ENCODE measurements at regions not wholly inside any gene's neighbourhood (a gene's known extent, or its start where the extent isn't known, plus 50 kb on each side); places are given as distances from the start of the nearest gene placed in this dataset.

DNA sequence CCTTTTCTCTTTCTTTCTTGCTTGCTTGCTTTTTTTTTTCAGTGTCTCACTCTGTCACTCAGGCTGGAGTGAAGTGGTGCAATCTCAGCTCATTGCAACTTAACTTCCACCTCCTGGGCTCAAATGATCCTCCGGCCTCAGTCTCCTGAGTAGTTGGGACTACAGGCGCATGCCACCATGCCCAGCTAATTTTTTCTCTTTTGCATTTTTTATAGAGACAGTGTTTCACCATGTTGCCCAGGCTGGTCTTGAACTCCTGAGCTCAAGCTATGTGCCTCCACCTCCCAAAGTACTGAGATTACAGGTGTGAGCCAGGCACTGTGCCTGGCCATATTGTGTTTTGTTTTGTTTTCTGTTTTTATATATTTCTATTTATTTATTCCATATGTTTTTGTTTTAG lies 461.0 kb downstream of the ADAMTS20 start:
- no peak for DNase-seq

DNA sequence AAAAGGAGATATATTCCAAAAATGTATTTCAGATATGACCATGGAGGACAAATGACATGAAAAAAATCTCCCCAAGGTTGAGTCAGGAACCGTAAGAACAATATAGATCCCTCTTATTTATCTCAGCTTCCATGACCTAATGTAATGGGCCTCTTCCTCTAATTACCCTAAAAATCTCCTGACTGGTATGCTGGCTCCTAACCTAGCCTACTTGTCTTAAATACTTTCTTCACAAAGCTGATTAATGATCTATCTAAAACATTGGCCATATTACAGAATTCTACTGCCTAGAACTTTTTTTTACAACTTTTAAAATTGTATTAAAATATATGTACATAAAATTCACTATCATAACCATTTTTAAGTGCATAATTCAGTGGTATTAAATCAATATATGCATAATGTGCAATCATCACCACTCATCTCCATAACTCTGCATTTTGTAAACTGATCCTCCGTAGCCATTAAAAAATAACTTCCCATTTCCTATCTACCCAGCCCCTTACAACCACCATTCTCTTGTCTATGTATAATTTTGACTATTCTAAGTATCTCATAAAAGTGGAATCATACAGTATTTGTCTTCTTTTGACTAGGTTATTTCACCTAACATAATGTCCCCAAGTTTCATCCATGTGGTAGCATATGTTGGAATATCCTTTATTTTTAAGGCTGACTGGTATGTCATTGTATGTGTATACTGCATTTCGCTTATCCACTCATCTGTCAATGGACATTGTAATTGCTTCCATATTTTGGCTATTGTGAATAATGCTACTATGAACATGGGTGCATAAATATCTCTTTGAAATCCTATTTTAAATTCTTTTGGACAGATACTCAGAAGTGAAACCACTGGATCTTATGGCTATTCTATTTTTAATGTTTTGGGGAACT lies 464.6 kb downstream of the ADAMTS20 start:
- no peak for DNase-seq

DNA sequence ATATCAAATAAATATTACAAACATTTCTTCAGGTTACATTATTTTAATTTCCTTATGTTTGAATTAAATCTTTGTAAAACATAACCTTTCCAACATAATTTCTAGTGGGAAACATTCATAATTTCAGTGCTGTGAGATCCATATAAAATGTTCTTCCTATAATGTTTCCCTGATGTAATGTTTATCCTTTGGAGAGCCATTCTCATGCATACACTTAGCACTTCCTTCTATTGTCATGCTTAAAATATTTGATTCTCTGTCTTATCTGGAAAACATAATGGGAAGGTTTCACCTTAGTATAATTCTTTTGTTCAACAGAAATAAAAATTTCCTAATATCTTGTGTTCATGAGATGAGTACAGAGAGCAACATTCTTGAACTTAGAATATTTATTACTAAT lies 472.5 kb downstream of the ADAMTS20 start:
- DNase-seq = no peak

DNA sequence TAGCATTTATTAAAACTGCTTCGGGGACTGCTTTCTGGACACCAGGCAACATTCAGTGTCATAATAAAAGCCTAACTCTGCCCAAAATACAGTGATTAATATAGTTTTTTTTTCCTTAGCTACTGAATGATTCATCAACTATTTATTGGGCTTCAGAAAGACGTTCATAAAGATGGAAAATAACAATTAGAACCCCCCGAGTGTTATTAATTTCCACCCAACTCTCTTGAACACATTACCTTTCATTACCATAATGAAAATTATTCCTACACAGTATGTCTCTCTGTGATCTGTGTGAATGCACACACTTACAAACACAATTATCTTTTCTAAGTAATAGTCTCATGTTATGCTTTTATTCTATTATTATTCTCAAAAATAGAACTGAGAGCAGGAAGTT lies 473.0 kb downstream of the ADAMTS20 start:
- DNase-seq = no peak

DNA sequence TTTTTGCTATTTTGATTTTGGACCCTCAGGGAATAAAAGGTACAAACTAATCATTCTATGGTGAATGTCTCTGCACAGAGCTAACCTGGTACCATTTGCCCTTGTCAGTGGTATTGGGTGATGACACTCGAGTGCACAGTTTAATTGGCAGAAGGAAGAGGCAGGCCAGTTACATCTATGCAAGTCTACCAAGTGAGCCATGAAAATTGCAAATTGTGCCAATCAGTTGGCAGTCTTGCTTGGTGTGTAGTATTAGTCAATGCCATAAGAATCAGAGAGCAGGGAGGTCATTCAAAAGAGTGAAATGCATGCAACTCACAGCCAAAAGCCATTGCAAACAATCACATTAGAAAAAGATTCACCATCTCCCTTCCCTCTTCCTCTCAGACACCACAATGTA lies 479.6 kb downstream of the ADAMTS20 start:
- no peak for DNase-seq

DNA sequence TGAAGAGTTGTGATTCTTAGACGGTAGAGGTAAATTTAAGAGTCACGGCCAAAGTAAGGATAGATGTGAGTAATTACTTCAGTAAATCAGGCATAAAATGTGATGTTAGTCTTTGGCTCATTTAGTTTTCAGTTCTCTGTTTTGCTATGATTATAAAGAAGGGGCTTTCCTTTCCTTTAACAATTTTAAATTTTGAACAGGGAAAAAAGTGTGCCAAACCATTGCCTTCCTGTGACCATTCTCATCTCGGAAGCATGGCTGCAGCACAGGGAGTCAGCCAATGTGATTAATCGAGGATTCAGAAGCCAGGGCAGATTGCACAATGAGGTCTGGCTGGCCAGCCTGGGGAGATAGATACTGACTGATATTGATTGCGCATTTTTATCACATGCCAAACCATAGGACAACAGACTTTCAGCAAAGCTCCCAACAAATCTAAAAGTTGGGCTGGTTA lies 480.2 kb upstream of the PRICKLE1 start:
- DNase-seq = no peak

DNA sequence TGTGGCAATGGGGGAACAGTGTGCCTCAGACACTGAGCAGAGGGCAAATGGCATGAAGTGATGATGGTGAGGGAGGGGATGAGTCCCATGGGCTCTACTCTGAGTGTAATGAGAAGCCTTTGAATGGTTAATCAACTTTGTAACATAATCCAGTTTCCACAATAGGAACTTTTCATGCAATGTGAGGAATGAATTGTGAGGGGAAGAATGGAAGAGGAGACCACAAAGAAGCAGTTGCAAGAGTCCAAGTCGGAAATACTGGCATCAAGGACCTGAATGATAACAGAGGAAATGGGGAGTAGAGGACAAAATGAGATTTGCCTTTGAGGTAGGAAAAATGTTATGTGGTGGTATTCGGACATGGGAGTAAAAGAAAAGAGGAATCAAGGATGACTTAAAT lies 476.9 kb upstream of the PRICKLE1 start:
- DNase-seq = no peak

DNA sequence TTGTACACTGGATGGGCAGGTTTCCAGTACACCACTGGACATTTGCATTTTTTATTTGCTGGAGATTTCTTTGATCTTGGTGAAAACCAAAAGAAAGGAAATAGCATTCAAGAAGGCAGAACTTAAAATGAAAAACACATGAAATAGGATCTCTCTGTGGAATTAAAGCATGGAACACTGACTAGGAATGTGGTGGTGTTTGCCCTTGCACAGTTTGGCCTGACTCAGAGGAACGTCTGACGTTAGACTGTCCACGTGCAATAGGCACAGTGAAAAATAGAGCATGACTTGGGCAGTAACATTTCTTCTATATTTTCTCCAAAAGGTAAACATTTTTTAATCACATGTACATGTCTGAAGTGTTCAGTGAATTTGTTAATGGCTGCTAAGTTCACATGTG lies 474.1 kb upstream of the PRICKLE1 start:
- no peak for DNase-seq

DNA sequence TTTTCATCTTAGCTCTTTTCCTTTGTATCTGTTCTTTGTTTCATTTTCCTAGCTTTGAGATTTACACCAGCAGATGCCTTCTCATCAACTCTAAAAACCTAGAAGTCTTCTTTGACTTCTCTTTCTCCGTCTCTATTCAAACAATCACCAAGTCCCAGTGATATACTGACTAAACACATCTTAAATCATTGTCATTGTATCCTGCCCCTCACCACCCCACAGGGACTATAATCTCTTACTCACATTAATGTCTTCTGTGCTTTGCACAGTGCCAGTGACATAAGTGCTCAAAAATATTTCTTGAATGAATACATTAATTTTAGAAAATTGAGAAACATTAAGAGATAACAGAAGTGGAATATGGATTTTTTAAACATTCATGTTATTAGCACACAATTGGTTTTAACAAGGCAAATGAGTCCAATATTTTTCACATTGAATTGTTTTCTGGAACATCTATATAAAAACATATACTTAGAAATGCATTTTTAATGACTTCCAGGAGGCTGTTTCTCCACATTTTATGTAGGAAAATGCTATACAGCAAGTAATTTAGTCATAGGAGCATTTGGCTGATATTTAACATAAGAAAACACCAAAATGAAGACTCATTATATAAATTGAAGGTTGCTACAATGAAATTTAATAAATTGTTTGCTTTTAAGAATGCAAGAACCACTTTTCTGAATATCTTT lies 472.8 kb upstream of the PRICKLE1 start:
- DNase-seq = no peak

DNA sequence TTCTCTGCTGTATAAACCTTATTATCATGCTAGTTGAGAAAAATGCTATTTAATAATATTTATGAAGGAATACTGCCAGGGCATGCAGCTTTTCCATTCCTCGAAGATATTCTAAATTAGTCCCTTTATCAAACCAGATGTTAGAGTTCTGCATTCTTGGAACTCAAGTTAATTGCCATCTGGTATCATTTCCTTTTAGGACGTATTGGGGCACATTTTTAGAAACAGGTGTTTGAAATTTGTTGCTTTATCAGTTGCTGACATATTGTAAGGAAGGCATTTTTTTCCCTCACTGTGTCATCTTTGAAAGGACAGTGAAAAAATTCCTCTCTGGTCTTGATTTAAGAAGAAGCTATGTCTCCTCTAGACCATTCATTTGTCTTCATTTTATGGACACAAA lies 471.2 kb upstream of the PRICKLE1 start:
- DNase-seq = no peak

DNA sequence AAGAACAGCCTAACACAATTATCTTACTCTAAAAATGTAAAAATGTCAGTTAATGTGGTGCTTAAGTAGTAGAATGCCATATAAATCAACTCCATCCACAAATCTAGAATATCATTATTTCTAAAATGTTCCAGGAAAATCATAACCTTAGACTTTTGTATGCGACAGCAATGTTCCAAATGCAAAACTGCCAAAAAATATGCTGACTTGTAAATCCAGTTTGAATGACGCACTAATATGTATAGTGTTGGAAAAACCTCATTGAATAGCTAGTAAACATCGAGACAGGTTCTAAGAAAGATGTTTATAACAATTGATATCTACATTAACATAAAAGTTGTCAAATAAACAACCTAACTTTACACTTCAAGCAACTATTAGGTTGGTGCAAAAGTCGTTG lies 469.1 kb upstream of the PRICKLE1 start:
- no peak for DNase-seq

DNA sequence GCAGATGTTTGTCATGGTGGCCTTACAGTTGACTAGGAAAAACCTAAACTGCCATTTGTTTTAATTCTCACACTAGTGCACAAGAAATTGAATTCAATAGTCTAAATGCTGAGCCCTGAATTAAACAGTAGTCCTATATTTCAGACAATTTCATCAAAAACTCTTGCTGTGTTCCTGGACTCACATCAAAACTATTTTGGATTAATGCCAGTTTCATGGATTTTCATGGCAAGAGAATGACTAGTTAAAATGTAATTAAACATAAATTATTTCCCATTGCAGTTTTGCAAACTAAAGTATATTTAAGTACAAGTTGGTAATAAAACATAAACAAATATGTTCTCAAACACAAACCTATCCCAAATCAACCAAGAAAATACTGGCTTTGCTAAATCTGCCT lies 468.0 kb upstream of the PRICKLE1 start:
- no peak for DNase-seq

DNA sequence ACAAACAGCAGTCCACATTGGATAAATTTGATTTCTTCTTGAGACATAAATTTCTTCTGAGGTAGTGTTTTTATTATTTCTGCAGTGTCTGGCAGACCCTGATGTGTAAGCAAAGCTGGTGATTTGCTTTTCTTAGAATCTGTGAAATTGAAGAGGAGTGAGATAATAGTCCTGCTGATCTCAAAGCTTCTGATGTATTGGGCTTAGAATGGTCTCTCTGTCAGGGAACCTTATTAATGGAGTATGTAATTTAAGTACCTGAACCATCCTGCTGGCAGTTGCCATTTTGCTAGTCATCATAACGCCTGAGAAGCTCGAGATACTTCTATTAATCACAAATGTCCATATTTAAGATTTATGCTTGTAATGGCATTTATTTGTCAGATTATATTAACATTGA lies 464.5 kb upstream of the PRICKLE1 start:
- no peak for DNase-seq

DNA sequence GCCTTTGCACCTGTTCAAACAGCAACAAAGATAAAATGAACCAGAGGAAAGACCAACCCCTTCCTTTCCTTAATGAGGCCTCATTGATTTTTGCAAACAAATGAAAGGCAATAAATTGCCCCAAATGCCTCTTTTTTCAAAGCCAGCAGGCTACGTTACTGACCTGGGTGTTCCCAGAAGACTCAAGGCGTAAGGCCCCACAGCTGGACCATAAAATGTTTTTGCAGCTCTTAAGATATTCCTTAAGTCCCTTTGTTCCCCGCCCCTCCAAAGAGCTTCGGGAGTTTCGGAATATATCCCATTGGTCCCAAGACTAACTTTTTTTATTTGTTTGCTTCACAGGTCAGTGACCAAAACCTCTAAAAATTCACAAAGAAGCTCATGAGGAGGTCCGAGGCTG lies 462.9 kb upstream of the PRICKLE1 start:
- DNase-seq = no peak

DNA sequence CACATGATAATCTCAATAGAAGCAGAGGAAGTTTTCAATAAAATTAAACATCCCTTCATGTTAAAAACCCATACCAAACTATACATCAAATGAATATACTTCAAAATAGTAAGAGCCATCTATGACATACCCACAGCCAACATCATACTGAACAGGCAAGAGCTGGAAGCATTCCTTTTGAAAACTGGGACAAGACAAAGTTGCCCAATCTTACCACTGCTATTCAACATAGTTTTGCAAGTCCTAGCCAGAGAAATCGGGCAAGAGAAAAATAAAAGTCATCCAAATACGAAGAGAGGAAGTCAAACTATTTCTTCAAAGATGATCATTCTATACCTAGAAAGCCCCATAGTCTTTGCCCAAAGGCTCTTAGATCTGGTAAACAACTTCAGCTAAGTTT lies 454.7 kb upstream of the PRICKLE1 start:
- DNase-seq = no peak

DNA sequence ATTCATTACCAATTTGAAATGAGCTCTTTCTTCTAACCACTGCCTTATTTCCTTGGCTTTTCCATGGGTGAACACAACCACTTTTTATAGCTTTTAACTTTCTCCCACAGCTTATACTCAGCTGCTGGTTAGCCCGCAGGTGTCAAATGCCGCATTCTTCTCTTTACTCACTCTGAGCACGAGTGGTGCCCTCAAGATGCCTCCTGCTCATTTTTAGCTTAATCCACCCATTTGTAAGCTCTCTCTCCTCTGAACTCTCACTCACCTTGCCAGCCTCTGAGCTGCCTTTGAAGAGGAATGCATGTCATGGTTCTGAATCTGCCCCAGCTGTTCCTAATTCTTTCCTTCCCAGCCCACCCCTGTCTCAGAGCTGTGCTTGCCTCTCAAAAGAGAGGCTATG lies 449.4 kb upstream of the PRICKLE1 start:
- DNase-seq = no peak

DNA sequence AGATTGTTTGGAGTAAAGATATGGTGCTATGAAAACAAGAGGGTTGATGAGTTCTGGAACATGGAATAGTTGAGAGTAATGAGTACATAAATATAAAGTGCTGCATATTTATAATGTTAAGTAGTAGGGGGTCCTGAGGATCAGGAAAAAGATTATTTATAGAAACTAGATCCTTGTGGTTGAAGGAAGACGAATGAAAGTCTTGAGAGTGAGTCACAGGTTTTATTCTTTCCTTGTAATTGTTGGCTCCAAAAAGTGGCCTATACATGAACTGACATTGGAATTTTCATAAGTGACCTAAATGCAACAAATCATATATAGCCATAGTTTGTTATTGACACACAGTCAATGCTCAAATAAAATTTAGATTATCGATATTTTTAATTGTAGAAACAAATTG lies 440.4 kb upstream of the PRICKLE1 start:
- DNase-seq = no peak

DNA sequence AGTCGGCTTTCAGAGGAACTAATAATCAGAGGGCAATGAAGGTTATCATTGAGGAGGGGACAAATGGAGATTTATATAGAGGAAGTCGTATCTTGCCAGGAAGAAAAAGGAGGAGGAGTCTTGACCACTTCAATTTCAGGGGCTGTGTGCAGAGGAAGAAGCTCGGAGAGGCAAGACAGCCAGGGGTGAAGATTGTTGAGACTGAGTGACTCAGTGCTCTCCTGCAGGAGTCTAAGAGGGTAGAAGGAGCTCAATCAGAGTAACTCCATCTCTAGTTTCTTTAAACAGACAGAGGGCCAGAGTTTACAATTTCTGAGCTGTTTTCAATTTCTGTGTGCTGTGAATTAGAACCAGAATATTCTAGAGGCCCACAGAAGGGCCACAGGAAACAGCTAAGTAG lies 439.3 kb upstream of the PRICKLE1 start:
- DNase-seq = no peak

DNA sequence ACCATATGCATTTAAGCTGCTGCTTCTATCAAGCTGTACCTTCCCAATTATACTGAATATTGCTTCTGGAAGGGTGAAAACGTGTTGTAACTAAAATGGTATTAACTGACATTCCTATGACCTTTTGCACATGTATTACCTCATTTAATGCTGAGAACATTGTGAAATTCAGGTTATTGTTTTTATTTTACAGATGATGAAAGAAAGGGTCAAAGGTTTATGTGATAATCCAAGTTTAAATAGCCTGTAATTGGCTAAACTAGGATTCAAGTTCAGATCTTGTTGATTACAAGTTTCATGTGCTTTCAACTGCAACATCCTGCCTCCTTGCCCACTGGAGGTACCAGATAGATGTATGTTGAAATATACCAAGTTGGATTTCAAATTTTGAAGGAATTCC lies 433.3 kb upstream of the PRICKLE1 start:
- DNase-seq = no peak

DNA sequence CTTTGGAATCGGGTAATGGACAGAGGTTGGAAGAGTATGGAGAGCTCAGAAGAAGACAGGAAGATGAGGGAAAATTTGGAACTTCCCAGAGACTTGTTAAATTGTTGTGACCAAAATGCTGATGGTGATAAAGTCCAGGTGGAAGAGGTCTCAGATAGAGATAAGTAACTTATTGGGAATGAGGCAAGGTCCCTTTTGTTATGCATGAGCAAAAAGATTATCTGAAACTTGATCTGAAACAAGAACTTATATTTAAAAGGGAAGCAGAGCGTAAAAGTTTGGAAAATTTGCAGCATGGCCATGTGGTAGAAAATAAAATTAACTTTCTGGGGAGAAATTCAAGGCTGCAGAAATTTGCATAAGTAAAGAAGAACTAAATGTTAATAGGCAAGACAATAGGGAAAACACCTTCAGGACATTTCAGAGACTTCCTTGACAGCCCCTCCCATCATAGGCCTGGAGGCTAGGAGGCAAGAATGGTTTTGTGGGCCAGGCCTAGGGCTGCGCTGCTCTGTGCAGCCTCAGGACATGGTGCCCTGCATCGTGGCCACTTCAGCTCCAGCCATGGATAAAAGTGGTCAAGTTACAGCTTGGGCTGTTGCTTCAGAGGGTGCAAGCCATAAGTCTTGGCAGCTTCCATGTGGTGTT lies 425.7 kb upstream of the PRICKLE1 start:
- DNase-seq = no peak

DNA sequence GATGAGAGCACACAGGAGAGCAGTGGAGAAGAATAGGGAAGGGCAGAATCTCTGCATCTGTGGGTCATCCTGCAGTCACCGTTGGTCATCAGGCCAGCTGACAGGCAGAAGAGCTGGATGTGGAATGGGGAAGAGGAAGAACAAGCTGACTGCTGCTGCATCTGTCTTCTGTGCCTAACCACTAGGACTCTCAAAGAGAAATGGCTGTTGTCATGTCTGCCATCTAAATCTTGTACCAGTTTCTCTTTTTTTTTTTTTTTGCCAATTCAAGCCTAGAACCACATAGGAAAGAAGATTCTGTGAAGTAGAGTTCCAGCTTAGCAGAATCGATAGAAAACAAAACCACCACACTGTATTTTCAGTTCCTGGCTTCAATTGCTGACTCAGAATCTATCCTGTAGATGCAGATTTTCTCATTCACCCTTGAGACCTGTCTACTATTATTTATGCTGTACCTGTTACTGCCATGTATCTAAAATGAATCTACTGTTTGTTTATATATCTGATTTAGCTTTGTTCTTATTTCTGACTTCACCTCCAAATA lies 421.9 kb upstream of the PRICKLE1 start:
- DNase-seq = no peak

DNA sequence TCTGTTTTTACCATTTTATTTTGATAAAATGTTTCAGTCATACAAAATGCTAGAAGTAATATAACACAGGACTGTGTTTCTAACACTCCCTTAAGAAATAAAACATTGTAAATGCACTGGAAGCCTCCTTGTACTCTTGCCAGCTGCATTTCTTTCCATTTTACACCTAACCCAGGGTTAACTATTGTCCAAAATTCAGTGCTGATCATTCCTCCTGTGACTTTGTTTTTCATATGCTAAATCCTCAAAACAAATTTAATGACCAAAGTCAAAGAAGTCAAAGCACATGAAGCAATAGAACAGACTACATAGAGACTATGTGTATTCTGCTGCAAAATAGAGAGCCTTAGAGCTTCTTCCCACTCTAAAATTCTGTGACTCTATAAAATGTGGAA lies 420.3 kb upstream of the PRICKLE1 start:
- DNase-seq = no peak

DNA sequence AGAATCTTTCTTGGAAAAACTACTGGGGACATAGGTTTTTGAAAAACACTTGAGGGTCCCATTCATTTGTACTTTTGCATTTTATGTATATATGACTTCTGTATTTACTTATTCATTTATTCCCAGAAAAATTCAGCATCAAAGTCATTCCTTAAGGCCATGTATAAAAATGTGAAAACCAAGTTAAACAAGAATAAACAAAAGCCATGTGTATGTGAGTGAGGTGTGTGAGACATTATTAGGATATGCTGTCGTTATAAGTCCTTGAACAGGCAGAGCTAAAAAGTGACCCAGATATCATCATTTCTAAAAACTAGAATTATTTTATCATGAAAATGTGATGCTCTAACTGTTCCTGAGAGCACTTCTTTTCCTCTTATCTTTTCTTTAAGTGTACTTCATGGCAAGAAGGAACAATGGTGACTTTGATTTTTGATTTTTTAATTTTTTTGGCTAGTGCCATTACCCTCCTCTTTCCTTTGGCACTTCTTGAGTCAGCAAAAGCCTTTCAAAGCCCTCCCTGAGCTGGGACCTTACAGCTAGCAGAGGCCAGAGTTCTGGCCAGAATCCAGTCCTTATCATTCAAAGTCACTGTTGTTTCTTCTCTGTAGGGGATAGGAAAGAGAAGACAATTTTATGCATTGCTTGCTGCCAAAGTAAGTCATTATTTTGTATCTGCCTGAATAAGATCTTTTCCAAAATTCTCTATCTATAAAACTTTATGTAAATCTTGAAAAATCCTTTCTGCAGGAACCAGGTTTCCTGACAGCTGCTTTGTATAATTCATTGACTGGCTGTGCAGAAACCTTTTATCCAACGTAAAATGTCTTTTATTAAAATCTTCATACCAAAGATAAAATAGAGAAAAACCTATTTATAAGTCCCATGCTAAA lies 419.7 kb upstream of the PRICKLE1 start:
- no peak for DNase-seq

Measured in SIG-M5 (cell line).